ENCODE measurements at regions not wholly inside any gene's neighbourhood (a gene's known extent, or its start where the extent isn't known, plus 50 kb on each side); places are given as distances from the start of the nearest gene placed in this dataset.

DNA sequence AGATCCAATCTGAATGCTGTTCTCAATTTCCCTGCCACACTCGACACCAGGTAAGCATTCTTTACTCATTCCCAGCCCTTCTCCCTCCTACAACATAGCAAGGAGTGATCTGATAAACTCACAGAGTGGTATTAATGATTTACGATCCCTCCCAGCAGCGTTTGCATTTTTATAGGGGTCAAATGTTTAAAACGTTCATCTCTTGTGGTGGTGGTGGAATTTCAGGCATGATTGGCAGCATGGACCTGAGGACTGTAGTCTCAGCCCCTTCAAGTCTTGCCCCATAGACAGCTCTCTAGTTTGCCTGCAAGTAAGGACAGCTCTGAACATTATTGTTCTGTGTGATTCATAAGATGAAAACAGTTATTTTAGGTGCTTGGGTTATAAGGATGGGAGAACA lies 565.7 kb downstream of the EFNB2 start:
- dilution Hi-C loops (cut with HindIII; ENCODE audit: low sequenced_read_pairs, unreplicated experiment): no loop called here
- H3K4me3 ChIP-seq (ENCODE audit: insufficient read depth, low read depth, low read length): no peak overlapping the region
- no peak overlapping the region for H3K56ac ChIP-seq (ENCODE audit: extremely low read depth, insufficient read depth, low read length)
- H3K4me1 ChIP-seq (ENCODE audit: control insufficient read depth, insufficient read depth, low read length): no peaks in the 10 kb centered on the region
- H2AK5ac ChIP-seq (ENCODE audit: low read depth, low read length): no peak overlapping the region
- H3K27ac ChIP-seq (ENCODE audit: insufficient read depth, low read length): no peak overlapping the region
- H4K91ac ChIP-seq (ENCODE audit: insufficient read depth, low read depth, low read length): no peak overlapping the region
- H2AK9ac ChIP-seq (replicated peaks; ENCODE audit: low read depth, low read length, poor library complexity): no peak overlapping the region
- H3K4me2 ChIP-seq (ENCODE audit: low read depth, low read length): no peak overlapping the region
- no peak overlapping the region for H3K14ac ChIP-seq (replicated peaks; ENCODE audit: low read depth, low read length)
- H3K9ac ChIP-seq (ENCODE audit: low read depth, low read length): no peak overlapping the region
- no peak overlapping the region for H3K18ac ChIP-seq (ENCODE audit: low read depth, low read length)
- H3K4ac ChIP-seq (ENCODE audit: low read depth, low read length): no peak overlapping the region
- no peak overlapping the region for H2BK20ac ChIP-seq (ENCODE audit: low read depth, low read length)
- H3K27me3 ChIP-seq (ENCODE audit: control insufficient read depth, insufficient read depth, low read length): no peaks in the 10 kb centered on the region
- H4K5ac ChIP-seq (ENCODE audit: low read depth, low read length): no peak overlapping the region
- no peak overlapping the region for H2AFZ ChIP-seq (replicated peaks; ENCODE audit: low read length, poor library complexity)
- in situ Hi-C loops (cut with MboI; ENCODE audit: low sequenced_read_pairs): no loop called here
- H2BK120ac ChIP-seq (ENCODE audit: low read depth, low read length): no peak overlapping the region
- H2BK5ac ChIP-seq (ENCODE audit: low read depth, low read length, poor library complexity, severe bottlenecking): no peak overlapping the region
- no peak for DNase-seq
- intact Hi-C loops (cut with micrococcal nuclease): no loop called here
- WGBS, 2 experiments (ENCODE audit: extremely low coverage in 2 of 2, insufficient read length in 1 of 2): no CpG with 5 or more reads among the region's 4 CpGs
- H3K9me1 ChIP-seq (ENCODE audit: insufficient read depth, low read length): no peaks in the 10 kb centered on the region
- no peak overlapping the region for H4K8ac ChIP-seq (ENCODE audit: low read depth in 2 of 2, low read length in 2 of 2)
- no peaks in the 10 kb centered on the region for H3K79me1 ChIP-seq (ENCODE audit: low read depth in 1 of 2, low read length in 2 of 2)
- TF ChIP-seq RCOR1 (IDR thresholded peaks at IDR 0.05; ENCODE audit: insufficient replicate concordance, low read length) (no peak), MXI1 (IDR thresholded peaks at IDR 0.05; ENCODE audit: borderline replicate concordance, low read depth, low read length) (no peak), MAFK (IDR thresholded peaks at IDR 0.05; ENCODE audit: low read depth, low read length) (no peak), SMC3 (IDR thresholded peaks at IDR 0.05; ENCODE audit: low read depth, low read length) (no peak), POLR2A (IDR thresholded peaks at IDR 0.05; ENCODE audit: low read depth, low read length) (no peak), CEBPB (IDR thresholded peaks at IDR 0.05; ENCODE audit: low read depth, low read length) (no peak), RFX5 (IDR thresholded peaks at IDR 0.05; ENCODE audit: low read depth, low read length) (no peak), MAZ (IDR thresholded peaks at IDR 0.05; ENCODE audit: borderline replicate concordance, low read depth, low read length) (no peak), NFE2L2 (IDR thresholded peaks at IDR 0.05; ENCODE audit: low read depth, low read length) (no peak), RAD21 (IDR thresholded peaks at IDR 0.05; ENCODE audit: low read length) (no peak), BHLHE40 (IDR thresholded peaks at IDR 0.05; ENCODE audit: low read depth, low read length) (no peak), CHD1 (IDR thresholded peaks at IDR 0.05; ENCODE audit: low read depth, low read length) (no peak)
- TF ChIP-seq, protein P1, sequence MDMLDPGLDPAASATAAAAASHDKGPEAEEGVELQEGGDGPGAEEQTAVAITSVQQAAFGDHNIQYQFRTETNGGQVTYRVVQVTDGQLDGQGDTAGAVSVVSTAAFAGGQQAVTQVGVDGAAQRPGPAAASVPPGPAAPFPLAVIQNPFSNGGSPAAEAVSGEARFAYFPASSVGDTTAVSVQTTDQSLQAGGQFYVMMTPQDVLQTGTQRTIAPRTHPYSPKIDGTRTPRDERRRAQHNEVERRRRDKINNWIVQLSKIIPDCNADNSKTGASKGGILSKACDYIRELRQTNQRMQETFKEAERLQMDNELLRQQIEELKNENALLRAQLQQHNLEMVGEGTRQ (IDR thresholded peaks at IDR 0.05; ENCODE audit: low read depth, low read length): no peak
- TF ChIP-seq, protein P2, sequence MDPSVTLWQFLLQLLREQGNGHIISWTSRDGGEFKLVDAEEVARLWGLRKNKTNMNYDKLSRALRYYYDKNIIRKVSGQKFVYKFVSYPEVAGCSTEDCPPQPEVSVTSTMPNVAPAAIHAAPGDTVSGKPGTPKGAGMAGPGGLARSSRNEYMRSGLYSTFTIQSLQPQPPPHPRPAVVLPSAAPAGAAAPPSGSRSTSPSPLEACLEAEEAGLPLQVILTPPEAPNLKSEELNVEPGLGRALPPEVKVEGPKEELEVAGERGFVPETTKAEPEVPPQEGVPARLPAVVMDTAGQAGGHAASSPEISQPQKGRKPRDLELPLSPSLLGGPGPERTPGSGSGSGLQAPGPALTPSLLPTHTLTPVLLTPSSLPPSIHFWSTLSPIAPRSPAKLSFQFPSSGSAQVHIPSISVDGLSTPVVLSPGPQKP (IDR thresholded peaks at IDR 0.05; ENCODE audit: borderline replicate concordance, low read depth, low read length): no peak
- H3K9me3 ChIP-seq (ENCODE audit: control insufficient read depth, insufficient read depth, low read length): no peaks in the 10 kb centered on the region
- no peaks in the 10 kb centered on the region for H3K36me3 ChIP-seq (ENCODE audit: control insufficient read depth, insufficient read depth, low read length)
- H3K23ac ChIP-seq (ENCODE audit: low read depth, low read length): no peak overlapping the region
- H4K20me1 ChIP-seq (ENCODE audit: insufficient read depth, low read length): no peaks in the 10 kb centered on the region
- ChIA-PET CTCF (no interaction called here), POLR2A (ENCODE audit: unreplicated experiment) (no interaction called here)
- BruUV-seq (replicated peaks): no TSS peak
- H2BK15ac ChIP-seq (ENCODE audit: low read depth, low read length): no peak overlapping the region
- no peak for ATAC-seq (ENCODE audit: low read depth)

All from IMR-90 (cell line).